ENCODE measurements at regions not wholly inside any gene's neighbourhood (a gene's known extent, or its start where the extent isn't known, plus 50 kb on each side); places are given as distances from the start of the nearest gene placed in this dataset.

DNA sequence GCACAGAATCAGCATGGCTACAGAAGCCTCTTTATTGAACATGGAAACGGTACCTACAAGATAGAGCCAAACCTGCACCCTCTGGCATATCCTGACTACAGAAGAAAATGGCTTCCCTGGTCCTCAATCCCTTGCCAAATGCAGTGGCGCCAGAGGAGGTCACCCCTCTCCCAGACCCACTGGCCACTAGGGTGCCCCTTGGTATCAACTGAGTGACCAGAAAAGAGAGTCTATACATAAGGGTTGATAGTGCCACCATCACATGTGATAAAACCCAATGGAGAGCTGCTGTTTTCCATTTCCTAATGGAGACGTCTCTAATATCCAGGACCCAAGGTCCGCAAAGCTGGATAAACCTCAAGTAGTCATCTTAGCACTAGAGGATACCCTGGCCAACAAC lies 52.7 kb upstream of the ALK start:
- Histone ChIP-seq H2AFZ (ENCODE audit: low read length) (no peak overlapping the region), H3K79me2 (ENCODE audit: low read length) (no peaks in the 10 kb centered on the region), H3K36me3 (ENCODE audit: low read depth, low read length) (no peaks in the 10 kb centered on the region), H3K9me2 (replicated peaks; ENCODE audit: low read length) (no peaks in the 10 kb centered on the region), H3K9me3 (ENCODE audit: low read length) (no peaks in the 10 kb centered on the region), H4K20me1 (ENCODE audit: low read length) (no peaks in the 10 kb centered on the region), H3K27me3 (ENCODE audit: low read length) (peaks cover 48% of the 10 kb centered on the region), H3K9ac (ENCODE audit: low read length) (no peak overlapping the region), H3K27ac (ENCODE audit: low read length) (no peak overlapping the region), H3K4me3 (ENCODE audit: low read length) (no peak overlapping the region), H3K4me2 (ENCODE audit: low read length) (no peak overlapping the region), H3K4me1 (ENCODE audit: insufficient read depth, low read length) (no peaks in the 10 kb centered on the region), H3F3A (ENCODE audit: low read length, unreplicated experiment) (no peaks in the 10 kb centered on the region)
- DNase-seq (no peak), ATAC-seq (no peak)
- TF ChIP-seq EZH2 (IDR thresholded peaks at IDR 0.05; ENCODE audit: low read length, unreplicated experiment) (no peak), EZH2phosphoT487 (IDR thresholded peaks at IDR 0.05; ENCODE audit: borderline replicate concordance, low read length) (no peak), CTCF (conservative IDR thresholded peaks at IDR 0.05; ENCODE audit: low read depth, low read length) (no peak)
- intact Hi-C loops (cut with micrococcal nuclease), result no loop called here
- CTCF ChIA-PET, result interaction anchor here (0.6 kb wide), 1 partner anchor 679 kb away, joined by 3 read pairs; no protein-coding TSS in a partner anchor
- no TSS peak for BruUV-seq (replicated peaks)
- POLR2A ChIA-PET (ENCODE audit: unreplicated experiment), result no interaction called here

GRCh38 chr2:29977284-29977683 lies 55.9 kb upstream of the ALK start:
- no peaks in the 10 kb centered on the region for H3F3A ChIP-seq (ENCODE audit: low read length, unreplicated experiment)
- no peak overlapping the region for H3K4me3 ChIP-seq (ENCODE audit: low read length)
- no peaks in the 10 kb centered on the region for H3K79me2 ChIP-seq (ENCODE audit: low read length)
- H3K4me2 ChIP-seq (ENCODE audit: low read length), result no peak overlapping the region
- TF ChIP-seq CTCF (conservative IDR thresholded peaks at IDR 0.05; ENCODE audit: low read depth, low read length) (no peak), EZH2phosphoT487 (IDR thresholded peaks at IDR 0.05; ENCODE audit: borderline replicate concordance, low read length) (no peak), EZH2 (IDR thresholded peaks at IDR 0.05; ENCODE audit: low read length, unreplicated experiment) (no peak)
- DNase-seq (no peak), ATAC-seq (no peak)
- no peaks in the 10 kb centered on the region for H3K9me2 ChIP-seq (replicated peaks; ENCODE audit: low read length)
- H3K27me3 ChIP-seq (ENCODE audit: low read length), result peaks cover 33% of the 10 kb centered on the region
- no peaks in the 10 kb centered on the region for H3K36me3 ChIP-seq (ENCODE audit: low read depth, low read length)
- ChIA-PET POLR2A (ENCODE audit: unreplicated experiment) (no interaction called here), CTCF (no interaction called here)
- no peak overlapping the region for H2AFZ ChIP-seq (ENCODE audit: low read length)
- H3K9me3 ChIP-seq (ENCODE audit: low read length), result no peaks in the 10 kb centered on the region
- H3K9ac ChIP-seq (ENCODE audit: low read length), result no peak overlapping the region
- no peak overlapping the region for H3K27ac ChIP-seq (ENCODE audit: low read length)
- intact Hi-C loops (cut with micrococcal nuclease), result no loop called here
- BruUV-seq (replicated peaks), result no TSS peak
- H4K20me1 ChIP-seq (ENCODE audit: low read length), result no peaks in the 10 kb centered on the region
- no peaks in the 10 kb centered on the region for H3K4me1 ChIP-seq (ENCODE audit: insufficient read depth, low read length)

GRCh38 chr2:29981402-29981801 lies 60.0 kb upstream of the ALK start:
- ATAC-seq, result no peak
- no peak overlapping the region for H3K4me3 ChIP-seq (ENCODE audit: low read length)
- H3K79me2 ChIP-seq (ENCODE audit: low read length), result no peaks in the 10 kb centered on the region
- intact Hi-C loops (cut with micrococcal nuclease), result no loop called here
- no peaks in the 10 kb centered on the region for H4K20me1 ChIP-seq (ENCODE audit: low read length)
- H3K9me3 ChIP-seq (ENCODE audit: low read length), result no peaks in the 10 kb centered on the region
- TF ChIP-seq EZH2 (IDR thresholded peaks at IDR 0.05; ENCODE audit: low read length, unreplicated experiment), result no peak
- no peak for TF ChIP-seq CTCF (conservative IDR thresholded peaks at IDR 0.05; ENCODE audit: low read depth, low read length)
- TF ChIP-seq EZH2phosphoT487 (IDR thresholded peaks at IDR 0.05; ENCODE audit: borderline replicate concordance, low read length), result no peak
- no peaks in the 10 kb centered on the region for H3K9me2 ChIP-seq (replicated peaks; ENCODE audit: low read length)
- H3K9ac ChIP-seq (ENCODE audit: low read length), result no peak overlapping the region
- H3K27ac ChIP-seq (ENCODE audit: low read length), result no peak overlapping the region
- H3K4me1 ChIP-seq (ENCODE audit: insufficient read depth, low read length), result no peaks in the 10 kb centered on the region
- H2AFZ ChIP-seq (ENCODE audit: low read length), result no peak overlapping the region
- CTCF ChIA-PET, result no interaction called here
- BruUV-seq (replicated peaks), result no TSS peak
- no peak overlapping the region for H3K4me2 ChIP-seq (ENCODE audit: low read length)
- H3K27me3 ChIP-seq (ENCODE audit: low read length), result peaks cover 38% of the 10 kb centered on the region
- DNase-seq, result no peak
- no peaks in the 10 kb centered on the region for H3F3A ChIP-seq (ENCODE audit: low read length, unreplicated experiment)
- no peaks in the 10 kb centered on the region for H3K36me3 ChIP-seq (ENCODE audit: low read depth, low read length)
- POLR2A ChIA-PET (ENCODE audit: unreplicated experiment), result no interaction called here

Data from PC-3 (cell line).